Esophagus mucosa (tissue), 1 donor: ENCODE measurements at regions not wholly inside any gene's neighbourhood (a gene's known extent, or its start where the extent isn't known, plus 50 kb on each side); places are given as distances from the start of the nearest gene placed in this dataset.
A peak's percentile ranks its signal among the peaks of the same experiment; 100 is the strongest.

ENCODE experiments used
- ATAC-seq: fragments of 200-7000 bp; cut with Tn5 transposase; one replicate; pipeline ENCODE4 v1.9.1; 2020
- donor health status: DM: yes; HTN: yes; CAD: no.

GRCh38 chr5:128591598-128592455 is 53.8 kb upstream of the FBN2 start:
- ATAC-seq: no peak

GRCh38 chr5:128596071-128596470 is 58.0 kb upstream of the FBN2 start:
- ATAC-seq: no peak

- no peak for ATAC-seq
Measured at GRCh38 chr5:128597156-128597555, 59.1 kb upstream of the FBN2 start.

- ATAC-seq: no peak
Measured at GRCh38 chr5:128613128-128613527, 75.1 kb upstream of the FBN2 start.

- no peak for ATAC-seq
Measured at GRCh38 chr5:128613766-128614165, 75.7 kb upstream of the FBN2 start.

GRCh38 chr5:128615578-128615977 is 77.5 kb upstream of the FBN2 start:
- ATAC-seq: no peak

GRCh38 chr5:128626536-128627090 is 88.6 kb upstream of the FBN2 start:
- ATAC-seq: no peak

GRCh38 chr5:128627939-128628338 is 89.9 kb upstream of the FBN2 start:
- ATAC-seq: no peak

- ATAC-seq: no peak
Measured at GRCh38 chr5:128629157-128629556, 91.1 kb upstream of the FBN2 start.

- peak; percentile 91 for ATAC-seq
Measured at GRCh38 chr5:128630121-128630520, 92.1 kb upstream of the FBN2 start.

GRCh38 chr5:128631771-128632170 is 93.7 kb upstream of the FBN2 start:
- ATAC-seq: no peak

- no peak for ATAC-seq
Measured at GRCh38 chr5:128632264-128632663, 94.2 kb upstream of the FBN2 start.

GRCh38 chr5:128633901-128634300 is 95.9 kb upstream of the FBN2 start:
- no peak for ATAC-seq

- ATAC-seq: no peak
Measured at GRCh38 chr5:128635379-128635778, 97.3 kb upstream of the FBN2 start.

- ATAC-seq: no peak
Measured at GRCh38 chr5:128636361-128636760, 98.3 kb upstream of the FBN2 start.

- ATAC-seq: no peak
Measured at GRCh38 chr5:128637031-128637430, 99.0 kb upstream of the FBN2 start.

- ATAC-seq: no peak
Measured at GRCh38 chr5:128641861-128642260, 103.8 kb upstream of the FBN2 start.

GRCh38 chr5:128644863-128645262 is 106.8 kb upstream of the FBN2 start:
- ATAC-seq: no peak

- no peak for ATAC-seq
Measured at GRCh38 chr5:128645581-128645980, 107.5 kb upstream of the FBN2 start.

GRCh38 chr5:128646176-128646575 is 108.1 kb upstream of the FBN2 start:
- ATAC-seq: no peak

- ATAC-seq: no peak
Measured at GRCh38 chr5:128649192-128649591, 111.1 kb upstream of the FBN2 start.

GRCh38 chr5:128662997-128663396 is 125.0 kb upstream of the FBN2 start:
- no peak for ATAC-seq

- no peak for ATAC-seq
Measured at GRCh38 chr5:128665747-128666355, 127.8 kb upstream of the FBN2 start.

- ATAC-seq: no peak
Measured at GRCh38 chr5:128667152-128667551, 129.1 kb upstream of the FBN2 start.
